NCI-H524 treated with DMSO at 0.1 percent for 48 hours (cell line): ENCODE measurements at regions not wholly inside any gene's neighbourhood (a gene's known extent, or its start where the extent isn't known, plus 50 kb on each side); places are given as distances from the start of the nearest gene placed in this dataset.

Source experiments
- DNase-seq: peaks from one replicate; lab custom pipeline; 2025; lab: John Stamatoyannopoulos, UW

GRCh38 chr5:176733406-176734262 is 76.7 kb upstream of the UNC5A start:
- peak; percentile 48 for DNase-seq

- no peak for DNase-seq
Measured at GRCh38 chr5:176734756-176735342, 75.5 kb upstream of the UNC5A start.

- no peak for DNase-seq
Measured at GRCh38 chr5:176735383-176736265, 74.7 kb upstream of the UNC5A start.

- no peak for DNase-seq
Measured at GRCh38 chr5:176736301-176736930, 73.9 kb upstream of the UNC5A start.

- no peak for DNase-seq
Measured at GRCh38 chr5:176736931-176737745, 73.2 kb upstream of the UNC5A start.

GRCh38 chr5:176737746-176738636 is 72.4 kb upstream of the UNC5A start:
- no peak for DNase-seq

- no peak for DNase-seq
Measured at GRCh38 chr5:176738637-176739250, 71.6 kb upstream of the UNC5A start.

GRCh38 chr5:176739461-176740051 is 70.8 kb upstream of the UNC5A start:
- no peak for DNase-seq

- DNase-seq, result no peak
Measured at GRCh38 chr5:176740131-176740701, 70.1 kb upstream of the UNC5A start.

GRCh38 chr5:176740702-176741496 is 69.5 kb upstream of the UNC5A start:
- no peak for DNase-seq

- DNase-seq, result no peak
Measured at GRCh38 chr5:176741561-176742211, 68.7 kb upstream of the UNC5A start.

GRCh38 chr5:176742246-176743105 is 67.9 kb upstream of the UNC5A start:
- no peak for DNase-seq

GRCh38 chr5:176743136-176743861 is 67.1 kb upstream of the UNC5A start:
- DNase-seq, result no peak

GRCh38 chr5:176743868-176744583 is 66.3 kb upstream of the UNC5A start:
- DNase-seq, result no peak

GRCh38 chr5:176744584-176744965 is 65.8 kb upstream of the UNC5A start:
- no peak for DNase-seq
